A549 (cell line): ENCODE measurements at regions not wholly inside any gene's neighbourhood (a gene's known extent, or its start where the extent isn't known, plus 50 kb on each side); places are given as distances from the start of the nearest gene placed in this dataset.

ENCODE experiments used
- HMGXB4 ChIP-seq: fragments of 250-450 bp; sonication (Bioruptor Pico); IDR thresholded peaks from 2 replicates; pipeline ENCODE4 v1.5.0; 2021; ENCODE audit warnings: mild to moderate bottlenecking, moderate library complexity, borderline replicate concordance
- SMC3 ChIP-seq: fragments of >200 bp; sonication (Bioruptor Twin); formaldehyde crosslinking; IDR thresholded peaks from 3 replicates; pipeline ENCODE4 v1.6.1; 2018; ENCODE audit warnings: inconsistent platforms

GRCh38 chr6:95318137-95318536 lies 259.2 kb upstream of the MANEA start:
- TF ChIP-seq SMC3, result no peak
- TF ChIP-seq HMGXB4, result no peak
